Liver (tissue), 8 donors: ENCODE measurements at regions not wholly inside any gene's neighbourhood (a gene's known extent, or its start where the extent isn't known, plus 50 kb on each side); places are given as distances from the start of the nearest gene placed in this dataset.

Experiments
- DNase-seq: peaks from one replicate; pipeline ENCODE4 v3.0.0-alpha.2; 2017; ENCODE audit warnings: low spot score
- H3K27ac ChIP-seq, 2 donors: one replicate each; pipeline ENCODE4 v1.7.0; 2013; ENCODE audit warnings: inconsistent platforms in 2 of 2, low read length in 2 of 2, control low read depth in 1 of 2, low read depth in 1 of 2, mild to moderate bottlenecking in 1 of 2
- H3K27me3 ChIP-seq, 4 donors: one replicate each; pipeline versions ENCODE4 v1.6.1 to v1.7.0; 2013; ENCODE audit warnings: low read length in 3 of 4, inconsistent platforms in 1 of 4, mild to moderate bottlenecking in 1 of 4, moderate library complexity in 1 of 4; ENCODE audit not compliant: control insufficient read depth in 4 of 4, insufficient read depth in 4 of 4
- H3K36me3 ChIP-seq, 4 donors: one replicate each; pipeline versions ENCODE4 v1.6.1 to v1.7.0; 2013; ENCODE audit warnings: low read length in 3 of 4, mild to moderate bottlenecking in 3 of 4, low read depth in 1 of 4, moderate library complexity in 1 of 4; ENCODE audit not compliant: control insufficient read depth in 4 of 4, insufficient read depth in 3 of 4
- H3K4me1 ChIP-seq, 4 donors: one replicate each; pipeline versions ENCODE4 v1.6.1 to v1.7.0; 2013; ENCODE audit warnings: low read length in 3 of 4, mild to moderate bottlenecking in 3 of 4, moderate library complexity in 1 of 4; ENCODE audit not compliant: control insufficient read depth in 4 of 4, insufficient read depth in 4 of 4
- H3K4me3 ChIP-seq, 3 donors: one replicate each; pipeline versions ENCODE4 v1.6.1 to v1.7.0; 2013; ENCODE audit warnings: low read length in 3 of 3, control low read depth in 1 of 3, low read depth in 1 of 3, mild to moderate bottlenecking in 1 of 3
- H3K9ac ChIP-seq, 2 donors: one replicate each; pipeline ENCODE4 v1.7.0; 2013; ENCODE audit warnings: low read length in 2 of 2, mild to moderate bottlenecking in 2 of 2, moderate library complexity in 2 of 2, control low read depth in 1 of 2, low read depth in 1 of 2
- H3K9me3 ChIP-seq, 4 donors: one replicate each; pipeline versions ENCODE4 v1.6.1 to v1.7.0; 2013; ENCODE audit warnings: low read length in 3 of 4; ENCODE audit not compliant: control insufficient read depth in 4 of 4
- ATF3 ChIP-seq: IDR thresholded peaks from 2 replicates; pipeline ENCODE4 v1.6.1; 2016; ENCODE audit warnings: antibody characterized with exemption
- CTCF ChIP-seq: fragments of 150-350 bp; IDR thresholded peaks from 2 replicates; pipeline ENCODE4 v1.5.1; 2017; ENCODE audit warnings: improper control_type of control experiment, low read depth, low read length; ENCODE audit not compliant: missing input control
- EGR1 ChIP-seq, 2 donors: IDR thresholded peaks; 2 replicates each; pipeline ENCODE4 v1.6.1; 2016 to 2018; ENCODE audit warnings: antibody characterized with exemption in 2 of 2, low read depth in 2 of 2
- FOXA1 ChIP-seq: IDR thresholded peaks from 2 replicates; pipeline ENCODE4 v1.6.1; 2016; ENCODE audit warnings: antibody characterized with exemption
- FOXA2 ChIP-seq: IDR thresholded peaks from 2 replicates; pipeline ENCODE4 v1.6.1; 2016; ENCODE audit warnings: antibody characterized with exemption
- GABPA ChIP-seq, 2 donors: IDR thresholded peaks in 1 of 2; conservative IDR thresholded peaks in 1 of 2; 2 replicates each; pipeline ENCODE4 v1.6.1; 2016; ENCODE audit warnings: antibody characterized with exemption in 2 of 2, mild to moderate bottlenecking in 1 of 2, moderate library complexity in 1 of 2
- HNF4A ChIP-seq, 2 donors: conservative IDR thresholded peaks; 2 replicates each; pipeline ENCODE4 v1.6.1; 2016; ENCODE audit warnings: antibody characterized with exemption in 2 of 2, mild to moderate bottlenecking in 2 of 2
- HNF4G ChIP-seq: IDR thresholded peaks from 2 replicates; pipeline ENCODE4 v1.6.1; 2016; ENCODE audit warnings: antibody characterized with exemption
- JUND ChIP-seq, 2 donors: IDR thresholded peaks; 2 replicates each; pipeline ENCODE4 v1.6.1; 2016; ENCODE audit warnings: antibody characterized with exemption in 2 of 2
- MAX ChIP-seq: IDR thresholded peaks from 2 replicates; pipeline ENCODE4 v1.6.1; 2016; ENCODE audit warnings: antibody characterized with exemption
- NR2F2 ChIP-seq: IDR thresholded peaks from 2 replicates; pipeline ENCODE4 v1.6.1; 2016; ENCODE audit warnings: antibody characterized with exemption
- RAD21 ChIP-seq, 2 donors: IDR thresholded peaks; 2 replicates each; pipeline ENCODE4 v1.6.1; 2016; ENCODE audit warnings: antibody characterized with exemption in 2 of 2, mild to moderate bottlenecking in 2 of 2
- REST ChIP-seq: IDR thresholded peaks from 2 replicates; pipeline ENCODE4 v1.6.1; 2016; ENCODE audit warnings: antibody characterized with exemption, mild to moderate bottlenecking
- RXRA ChIP-seq, 2 donors: IDR thresholded peaks; 2 replicates each; pipeline ENCODE4 v1.6.1; 2017 to 2018; ENCODE audit warnings: antibody characterized with exemption in 2 of 2, mild to moderate bottlenecking in 1 of 2
- SP1 ChIP-seq: IDR thresholded peaks from 2 replicates; pipeline ENCODE4 v1.6.1; 2018; ENCODE audit warnings: antibody characterized with exemption, mild to moderate bottlenecking
- TAF1 ChIP-seq: conservative IDR thresholded peaks from 2 replicates; pipeline ENCODE4 v1.6.1; 2016; ENCODE audit warnings: antibody characterized with exemption, mild to moderate bottlenecking
- YY1 ChIP-seq: IDR thresholded peaks from 2 replicates; pipeline ENCODE4 v1.6.1; 2016; ENCODE audit warnings: antibody characterized with exemption, mild to moderate bottlenecking
- ZBTB33 ChIP-seq: IDR thresholded peaks from 2 replicates; pipeline ENCODE4 v1.6.1; 2016; ENCODE audit warnings: antibody characterized with exemption
- WGBS: extraction: QIAGEN DNeasy Blood & Tissue Kit; methylation state at CpG from one replicate; pipeline ENCODE4 v1.1.7; 2013; 5-methylcytosine and 5-hydroxymethylcytosine counted together
- donor health status: healthy.
- donor health status: healthy.
- donor health status: healthy.
- donor health status: healthy.
- donor health status: healthy.

- no peak overlapping the region for H3K27ac ChIP-seq
- no peaks in the 10 kb centered on the region for H3K4me1 ChIP-seq
- H3K27me3 ChIP-seq: no peaks in the 10 kb centered on the region
- DNase-seq: no peak
- H3K9ac ChIP-seq: no peak overlapping the region
- no peaks in the 10 kb centered on the region for H3K9me3 ChIP-seq
- no peak overlapping the region for H3K4me3 ChIP-seq
- 68% methylated on average over 2 of the region's 2 CpGs for WGBS
- no peaks in the 10 kb centered on the region for H3K36me3 ChIP-seq
- TF ChIP-seq REST: no peak
- TF ChIP-seq RAD21 (IDR thresholded peaks at IDR 0.05): no peak
- TF ChIP-seq YY1: no peak
- TF ChIP-seq HNF4A (conservative IDR thresholded peaks at IDR 0.05): no peak
- TF ChIP-seq ATF3: no peak
- TF ChIP-seq FOXA2: no peak
- TF ChIP-seq FOXA1: no peak
- no peak for TF ChIP-seq NR2F2
- no peak for TF ChIP-seq ZBTB33
- TF ChIP-seq EGR1 (IDR thresholded peaks at IDR 0.05; ENCODE audit: low read depth in 2 of 2): no peak
- no peak for TF ChIP-seq CTCF
- TF ChIP-seq MAX: no peak
- TF ChIP-seq GABPA (IDR thresholded peaks at IDR 0.05 in 1 of 2, conservative IDR thresholded peaks at IDR 0.05 in 1 of 2): no peak
- TF ChIP-seq SP1: no peak
- TF ChIP-seq RXRA (IDR thresholded peaks at IDR 0.05): no peak
- no peak for TF ChIP-seq HNF4G
- no peak for TF ChIP-seq TAF1
- TF ChIP-seq JUND (IDR thresholded peaks at IDR 0.05): no peak
These were observed 576.9 kb downstream of the EBF1 start for GRCh38 chr5:158522776-158523175.

DNA sequence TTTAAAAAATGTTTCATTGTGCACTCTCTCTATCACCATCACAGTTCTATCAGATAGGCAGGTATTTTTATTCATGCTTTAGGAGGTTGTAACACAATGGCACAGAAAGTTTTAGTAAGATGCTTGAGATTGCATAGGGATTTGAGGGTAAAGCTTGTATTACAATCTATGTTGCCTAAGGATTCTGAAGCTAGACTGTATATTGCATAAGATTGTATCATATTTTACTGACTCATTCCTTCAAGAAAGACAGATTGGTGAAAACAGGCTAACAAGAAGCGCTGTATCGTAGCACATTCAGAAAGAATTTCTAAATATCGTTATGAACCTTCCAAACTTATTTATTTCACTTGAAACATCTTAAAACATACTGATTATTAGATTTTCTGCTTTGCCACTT is 577.7 kb downstream of the EBF1 start:
- 93% methylated on average over 3 of the region's 3 CpGs for WGBS
- H3K4me1 ChIP-seq: no peaks in the 10 kb centered on the region
- no peak overlapping the region for H3K9ac ChIP-seq
- no peaks in the 10 kb centered on the region for H3K27me3 ChIP-seq
- TF ChIP-seq REST (no peak), NR2F2 (no peak), TAF1 (no peak), ATF3 (no peak), CTCF (no peak)
- DNase-seq: no peak
- H3K9me3 ChIP-seq: no peaks in the 10 kb centered on the region
- no peaks in the 10 kb centered on the region for H3K36me3 ChIP-seq
- no peak overlapping the region for H3K27ac ChIP-seq
- no peak overlapping the region for H3K4me3 ChIP-seq
